Activated CD8-positive, alpha-beta memory T cell treated with anti-CD3 and anti-CD28 coated beads for 24 hours (primary cell): ENCODE measurements at regions not wholly inside any gene's neighbourhood (a gene's known extent, or its start where the extent isn't known, plus 50 kb on each side); places are given as distances from the start of the nearest gene placed in this dataset.

Source experiments
- DNase-seq: peaks from one replicate; pipeline ENCODE4 v3.0.0-alpha.2; 2020

DNA sequence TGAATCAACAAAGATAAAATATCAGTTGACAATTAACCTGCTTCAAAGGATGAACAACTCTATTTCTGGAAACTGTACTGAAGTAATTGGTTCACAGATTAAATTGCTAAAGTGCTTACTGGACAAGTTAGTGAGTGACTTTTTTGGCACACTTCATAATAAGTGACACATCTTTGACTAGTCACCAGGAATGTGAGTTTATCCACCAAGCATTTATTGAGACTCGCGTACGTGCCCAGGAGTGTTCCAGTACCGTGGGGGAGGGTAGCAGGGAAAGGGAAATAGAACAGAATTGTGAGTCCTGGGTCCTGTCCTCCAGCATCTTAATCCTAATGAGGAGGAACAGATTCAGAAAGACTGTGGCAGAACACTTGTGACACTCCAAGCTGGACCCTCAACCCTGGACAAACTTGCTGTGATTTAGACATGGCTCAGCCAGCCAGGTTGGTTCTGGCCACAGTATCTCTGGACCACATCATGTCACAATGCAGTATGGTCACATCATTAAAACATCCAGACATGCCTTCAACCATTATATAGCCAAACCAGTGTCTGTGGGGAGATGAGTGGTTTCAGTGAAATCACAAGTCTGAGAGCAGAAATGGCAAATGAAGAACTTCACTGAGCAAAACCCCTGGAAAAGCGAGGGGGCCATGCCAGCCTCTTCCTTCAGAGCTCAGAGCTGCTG lies 623.1 kb downstream of the BNC2 start:
- DNase-seq = no peak

DNA sequence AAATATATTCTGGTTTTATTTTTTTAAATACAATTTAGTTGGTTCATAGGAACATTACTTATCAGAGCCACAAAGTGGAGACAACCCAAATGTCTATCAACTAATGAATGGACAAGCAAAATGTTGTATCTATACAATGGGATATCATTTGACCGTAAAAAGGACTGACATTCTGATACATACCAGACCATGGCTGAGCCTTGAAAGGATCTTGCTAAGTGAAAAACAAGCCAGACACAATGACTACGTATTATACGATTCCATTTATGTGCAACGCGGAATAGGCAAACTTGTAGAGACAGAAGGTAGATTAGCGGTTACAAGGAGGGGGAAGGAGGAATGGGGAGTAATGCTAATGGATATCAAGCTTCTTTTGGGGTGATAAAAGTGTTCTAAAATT lies 621.6 kb downstream of the BNC2 start:
- DNase-seq = no peak

DNA sequence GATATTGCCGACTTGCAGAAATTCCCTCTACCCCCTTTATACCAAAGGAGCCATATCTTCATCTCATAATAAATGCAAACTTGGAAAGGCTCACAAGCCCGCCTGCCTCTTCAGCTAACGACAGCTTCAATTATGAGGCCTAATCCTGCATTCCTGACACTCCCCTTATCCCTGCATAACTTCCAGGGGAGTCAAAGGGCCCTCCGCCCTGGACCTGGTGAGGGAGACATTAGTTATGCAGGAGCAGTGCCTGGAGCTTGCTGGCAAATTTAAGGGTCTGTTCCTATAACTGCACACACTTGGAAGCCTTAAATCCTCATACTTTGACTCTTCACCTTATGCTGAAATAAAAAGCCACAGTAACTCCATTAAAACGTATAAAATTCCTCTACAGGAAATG lies 617.9 kb downstream of the BNC2 start:
- no peak for DNase-seq

DNA sequence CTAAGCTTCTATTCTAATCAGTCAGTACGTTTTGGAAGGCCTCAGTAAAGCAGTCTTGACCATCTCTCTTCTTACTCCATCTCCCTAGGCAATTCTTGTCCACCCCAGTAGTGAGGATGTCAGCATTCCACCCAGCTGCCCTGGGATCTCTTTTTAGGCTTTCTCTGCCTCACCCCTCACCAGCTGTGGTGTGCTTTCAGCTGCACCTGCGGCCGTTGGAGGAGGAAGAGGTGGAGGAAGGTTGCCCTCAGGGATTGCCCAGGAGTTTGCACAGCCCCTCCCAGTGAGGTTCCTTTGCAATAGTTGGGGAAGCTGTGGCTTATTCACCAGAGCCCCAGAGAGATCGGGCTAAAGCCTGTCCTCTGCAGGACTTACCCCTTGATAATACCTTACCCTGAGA lies 615.8 kb downstream of the BNC2 start:
- no peak for DNase-seq

DNA sequence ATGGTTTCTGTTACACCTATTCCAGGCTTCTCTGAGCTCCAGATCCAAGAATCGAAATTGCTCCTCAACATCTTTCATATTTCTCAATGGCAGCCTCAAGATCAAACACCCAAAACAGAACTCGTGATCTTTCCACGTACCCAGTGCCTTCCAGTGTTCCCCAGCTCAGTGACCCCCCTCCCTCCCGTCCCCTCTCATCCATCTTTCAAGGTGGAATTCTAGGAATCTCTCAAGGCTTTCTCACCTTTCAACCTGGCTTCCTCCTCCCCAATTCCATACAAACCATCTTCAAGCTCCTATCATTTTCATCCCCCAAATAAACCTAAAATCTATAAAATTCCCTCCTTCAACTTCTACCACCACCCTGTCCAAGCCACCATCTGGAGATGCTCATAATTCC lies 615.3 kb downstream of the BNC2 start:
- DNase-seq = no peak

DNA sequence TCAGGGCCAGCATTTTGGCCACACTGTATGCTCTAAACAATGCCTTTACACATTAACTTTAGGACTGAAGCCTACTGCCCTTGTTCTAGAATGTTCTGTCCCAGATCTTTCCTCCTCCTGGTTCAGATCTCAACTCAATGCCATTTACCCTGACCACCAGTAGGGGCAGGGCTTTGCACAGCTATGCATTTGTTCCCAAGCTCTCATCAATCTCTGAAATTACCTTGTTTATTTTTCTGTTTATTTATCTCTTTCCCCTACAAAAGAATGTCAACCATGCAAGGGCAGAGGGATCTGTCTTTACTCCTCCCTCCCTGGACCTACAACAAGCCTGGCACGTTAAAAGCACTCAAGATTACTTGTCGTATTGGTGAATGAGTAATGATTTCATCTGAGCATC lies 612.9 kb downstream of the BNC2 start:
- DNase-seq = no peak

DNA sequence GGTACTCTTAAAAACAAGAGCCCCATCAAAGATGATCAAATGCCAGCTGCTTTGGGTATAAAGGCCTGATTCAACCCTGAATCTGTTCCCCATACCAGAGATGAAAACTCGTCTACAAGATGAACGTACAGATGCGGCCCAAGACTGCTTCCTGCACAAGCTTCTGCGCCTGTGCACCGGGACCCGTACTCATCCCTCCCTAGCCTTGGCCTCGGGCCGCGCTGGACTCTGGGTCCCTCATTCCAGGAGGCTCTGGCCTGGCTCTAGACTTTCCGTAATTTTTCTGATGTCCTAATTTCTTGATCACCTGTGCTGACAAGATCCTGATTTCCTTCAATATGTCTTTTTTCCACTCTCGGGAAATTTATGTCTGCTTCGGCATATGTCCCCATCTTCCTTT lies 612.3 kb downstream of the BNC2 start:
- DNase-seq = no peak

DNA sequence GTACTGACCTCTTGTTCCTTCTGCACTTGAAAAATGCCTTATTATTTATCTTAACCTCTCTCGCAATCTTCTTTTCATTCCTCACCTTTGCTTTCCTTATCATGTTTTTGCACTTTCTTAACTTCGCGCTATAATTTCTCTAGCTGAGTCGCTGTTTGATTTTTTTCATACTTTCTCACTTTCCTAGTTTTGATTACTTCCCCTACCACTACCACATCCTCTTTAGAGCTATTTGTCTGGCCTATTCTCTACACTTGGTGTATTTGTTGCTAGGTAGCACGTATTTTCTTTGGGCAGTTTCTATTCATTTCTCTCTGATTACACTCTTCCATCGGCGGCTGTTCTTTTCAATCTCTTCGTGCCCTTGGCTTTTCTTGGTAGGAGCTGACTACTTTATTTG lies 611.8 kb downstream of the BNC2 start:
- no peak for DNase-seq

DNA sequence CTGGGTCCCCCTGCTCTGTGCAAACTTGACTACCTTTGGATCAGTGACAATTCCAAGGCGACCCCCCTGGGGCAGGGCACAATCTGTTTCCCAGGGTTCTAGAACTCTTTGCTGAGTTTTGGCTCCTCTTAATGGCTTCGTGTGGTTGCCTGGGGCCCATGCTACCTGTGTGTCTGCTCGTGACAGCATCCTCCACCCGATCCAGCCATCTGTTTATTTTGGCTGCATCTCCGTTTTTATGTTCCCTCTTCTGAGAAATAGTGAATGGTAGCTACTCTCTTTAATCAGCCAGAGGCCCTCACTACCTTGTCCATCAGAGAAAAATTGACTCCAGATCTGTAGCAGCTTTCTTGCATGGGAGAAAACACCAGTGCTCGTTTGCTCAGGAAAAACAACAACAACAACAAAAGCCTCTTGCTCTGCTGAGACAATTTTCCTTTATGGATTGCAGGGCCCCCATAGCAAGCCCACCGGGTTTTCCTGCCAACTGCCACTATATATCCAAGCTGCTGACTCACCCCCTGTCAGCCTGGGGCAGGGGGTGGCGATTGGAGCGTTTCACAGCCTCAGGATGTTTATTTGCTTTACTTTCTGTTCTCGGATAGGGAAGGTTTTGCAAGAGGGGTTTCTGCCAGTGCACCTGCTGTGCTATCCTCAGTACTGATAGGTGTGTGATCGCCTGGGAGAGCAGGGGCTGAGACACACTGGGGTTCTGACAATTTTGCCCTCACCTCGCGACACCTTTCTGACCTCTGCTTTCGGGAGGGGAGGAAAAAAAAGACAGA lies 607.8 kb downstream of the BNC2 start:
- DNase-seq = no peak

DNA sequence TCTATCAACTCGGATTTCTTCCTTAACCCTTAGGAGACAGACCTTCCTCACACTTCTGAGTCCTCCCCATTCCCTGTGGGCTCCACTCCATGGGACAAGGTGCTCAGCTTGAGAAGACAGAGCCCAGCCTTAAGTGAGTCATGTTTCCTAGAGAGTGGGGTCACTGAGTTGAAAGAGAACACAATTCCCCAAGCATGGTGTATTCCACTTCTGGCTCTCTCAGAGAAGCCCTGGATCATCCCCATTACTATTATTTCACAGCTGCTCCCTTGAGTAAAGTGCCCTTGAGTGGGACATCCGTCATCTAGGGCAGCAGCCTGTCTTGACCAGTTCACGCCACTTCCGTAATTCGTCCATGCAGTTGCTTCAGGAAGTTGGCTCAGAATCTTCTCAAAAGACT lies 604.8 kb downstream of the BNC2 start:
- DNase-seq = no peak

DNA sequence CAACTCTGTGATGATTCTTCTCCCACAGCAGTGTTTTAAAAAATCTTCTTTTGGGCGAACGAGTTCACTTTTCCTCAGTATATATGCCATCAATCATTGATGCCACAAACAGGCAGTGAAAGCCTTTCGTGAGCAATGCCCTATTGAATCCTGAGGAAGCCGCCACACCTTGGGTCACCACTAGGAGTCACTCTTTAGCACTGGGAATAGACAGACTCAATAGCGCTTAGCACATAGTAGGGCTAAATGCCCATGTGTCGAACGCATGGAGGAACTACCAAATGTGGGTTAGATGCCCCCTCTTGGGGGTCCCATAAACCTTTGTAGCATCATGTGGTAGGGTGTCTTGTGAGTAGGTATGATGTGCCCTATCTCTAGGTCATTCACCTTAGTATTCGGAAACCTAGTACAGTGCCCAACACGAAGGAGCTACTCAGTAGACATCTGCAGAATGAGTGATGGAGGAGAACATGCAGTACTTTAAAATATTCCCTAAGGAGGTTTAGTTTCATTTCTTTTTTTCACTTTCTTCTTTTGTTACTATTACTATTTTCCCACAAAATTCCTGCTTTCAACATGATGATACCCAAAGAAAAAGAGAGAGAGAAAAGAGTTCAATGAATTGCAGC lies 603.7 kb downstream of the BNC2 start:
- no peak for DNase-seq

DNA sequence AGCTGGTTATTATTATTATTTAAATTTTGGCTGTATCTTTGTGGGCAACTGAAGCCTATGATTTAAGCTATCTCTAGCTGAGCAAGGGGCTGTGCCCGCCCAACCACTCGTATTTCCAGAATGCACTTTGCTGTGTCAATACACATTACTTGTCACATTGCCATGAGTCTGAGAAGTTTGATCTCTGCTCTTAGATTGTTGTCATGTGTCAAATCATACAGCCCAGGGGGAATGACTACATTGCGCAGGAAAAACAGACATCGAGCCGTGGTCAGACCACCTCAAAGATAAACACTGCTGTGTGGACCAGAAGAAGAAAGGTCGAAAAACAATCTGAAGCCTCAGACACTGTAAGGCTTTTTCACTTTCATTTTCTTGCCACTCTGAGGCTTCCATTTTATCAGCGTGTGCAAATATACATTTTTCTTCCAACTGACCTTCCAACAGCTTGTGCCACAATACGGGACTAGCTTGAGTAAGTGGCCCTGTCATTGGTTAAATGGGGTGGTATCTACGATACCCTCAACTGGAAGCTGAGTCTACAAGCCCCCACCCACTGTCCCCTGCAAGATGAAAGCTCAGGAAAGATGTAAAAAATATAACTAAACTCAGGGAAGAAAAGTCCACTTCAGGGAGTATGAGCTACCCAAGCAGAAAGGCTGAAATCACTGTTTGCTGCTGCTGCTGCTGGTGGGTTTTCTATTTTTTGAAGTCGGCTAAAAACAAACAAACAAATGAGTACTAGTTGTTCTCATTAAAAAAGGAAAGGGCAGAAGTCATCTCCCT lies 603.0 kb downstream of the BNC2 start:
- DNase-seq = no peak

DNA sequence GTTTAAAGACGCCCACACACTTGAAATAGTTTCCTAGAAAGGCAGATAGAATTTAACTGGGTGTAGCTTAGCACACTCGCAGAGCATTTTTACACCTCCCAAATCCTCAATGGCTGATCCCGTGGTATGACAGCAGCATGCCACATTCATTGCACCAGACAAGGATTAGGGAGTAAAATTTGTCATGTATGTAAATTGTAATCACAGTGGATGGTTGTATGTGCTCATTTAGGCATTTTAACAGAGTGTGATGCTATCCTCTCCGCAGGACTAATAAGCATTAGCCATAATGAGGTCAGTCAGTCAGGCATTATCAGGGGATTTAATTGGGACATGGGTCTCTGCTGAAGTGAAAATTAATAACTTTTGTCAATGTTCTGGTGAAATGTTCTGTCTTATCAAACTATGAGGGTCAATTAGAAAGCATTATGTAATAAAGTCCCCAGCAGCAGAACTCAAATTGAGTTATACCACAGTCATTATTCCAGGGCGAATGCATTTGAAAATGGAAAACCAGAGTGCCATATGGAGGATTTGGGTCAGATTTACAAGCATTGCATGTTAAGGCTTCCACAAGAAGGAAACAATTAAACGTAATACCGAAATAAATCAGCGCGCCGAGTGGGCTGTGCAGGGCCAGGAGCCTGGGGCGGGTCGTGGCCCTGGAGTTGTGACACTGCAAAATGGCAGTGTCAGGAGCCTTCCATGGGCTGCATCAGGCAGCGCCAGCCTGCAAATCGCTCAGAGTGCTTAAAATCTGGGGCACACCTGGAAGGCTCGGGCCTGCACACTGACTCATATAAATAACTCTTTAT lies 602.2 kb downstream of the BNC2 start:
- DNase-seq = no peak

DNA sequence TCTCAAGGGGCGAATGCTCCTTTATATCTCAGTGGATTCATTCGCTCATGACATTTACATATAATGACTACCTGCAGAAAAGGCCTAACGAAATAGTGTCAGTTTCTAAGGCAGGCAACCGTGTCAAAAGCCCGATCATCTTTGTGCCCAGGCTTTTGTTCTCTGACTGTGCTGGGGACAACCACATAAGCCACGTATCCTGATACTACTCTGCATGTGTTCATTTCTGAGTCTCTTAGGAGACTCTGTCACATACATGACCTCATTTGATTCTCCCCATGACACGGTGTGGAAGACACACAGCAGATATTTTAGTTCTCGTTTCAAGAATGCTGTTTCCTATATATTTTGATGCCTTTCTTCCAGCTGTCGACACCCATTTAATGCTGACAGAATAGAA lies 598.5 kb downstream of the BNC2 start:
- DNase-seq = no peak

DNA sequence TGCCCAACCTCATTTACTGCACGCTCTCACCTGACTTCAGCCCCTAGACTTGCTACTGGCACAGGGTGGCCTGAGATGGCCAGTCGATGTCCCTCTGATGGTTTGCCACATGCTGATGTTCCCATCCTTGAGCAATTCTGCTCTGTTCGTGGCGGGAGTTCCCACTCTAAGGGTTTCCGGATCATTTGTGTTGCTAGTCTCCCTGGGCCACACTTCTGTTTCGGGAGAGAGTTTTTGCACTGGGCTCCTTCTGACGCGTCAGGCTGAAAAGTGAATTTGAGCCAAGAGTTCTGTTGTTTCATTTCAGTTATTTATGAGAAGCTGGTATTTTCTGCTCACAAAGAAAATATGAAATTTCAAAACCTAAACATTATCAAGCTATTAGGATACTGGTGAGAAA lies 597.7 kb downstream of the BNC2 start:
- no peak for DNase-seq

DNA sequence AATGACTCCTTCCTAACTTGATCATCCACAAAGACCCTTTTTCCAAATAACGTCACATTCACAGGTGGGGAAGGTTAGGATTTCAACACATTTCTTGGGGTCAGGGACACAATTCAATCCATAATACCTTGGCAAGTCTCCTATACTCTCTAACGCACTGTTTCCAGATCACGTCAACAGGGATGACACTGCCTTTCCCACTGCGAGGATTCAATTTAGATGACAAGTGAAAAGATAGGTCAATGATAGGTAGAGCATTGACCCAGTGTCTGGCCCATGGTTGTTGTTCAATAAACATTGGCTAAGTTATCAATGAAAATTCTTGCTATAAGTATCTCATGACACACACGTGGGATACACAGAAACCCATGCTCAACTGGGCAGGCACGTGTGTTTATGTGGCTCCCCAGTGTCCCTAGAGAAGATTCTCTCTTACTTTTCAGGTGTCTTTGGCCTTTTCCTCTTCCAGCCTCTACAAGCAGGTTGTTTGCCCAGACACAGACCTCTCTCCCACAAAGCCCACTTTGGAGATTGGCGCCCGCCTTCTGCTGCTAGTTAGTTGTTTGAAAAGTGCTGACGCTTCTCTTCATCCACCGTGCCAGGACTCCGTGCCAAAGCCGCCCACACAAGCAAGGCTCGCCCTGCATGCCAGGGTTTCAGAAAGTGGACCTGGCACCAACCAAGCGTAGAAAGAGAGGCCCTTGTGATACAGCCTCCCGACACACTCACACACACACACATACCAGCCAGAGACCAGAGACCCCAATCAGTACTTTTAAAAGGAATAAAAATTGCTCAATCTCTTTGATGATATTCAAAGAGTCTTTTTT lies 594.5 kb downstream of the BNC2 start:
- no peak for DNase-seq

DNA sequence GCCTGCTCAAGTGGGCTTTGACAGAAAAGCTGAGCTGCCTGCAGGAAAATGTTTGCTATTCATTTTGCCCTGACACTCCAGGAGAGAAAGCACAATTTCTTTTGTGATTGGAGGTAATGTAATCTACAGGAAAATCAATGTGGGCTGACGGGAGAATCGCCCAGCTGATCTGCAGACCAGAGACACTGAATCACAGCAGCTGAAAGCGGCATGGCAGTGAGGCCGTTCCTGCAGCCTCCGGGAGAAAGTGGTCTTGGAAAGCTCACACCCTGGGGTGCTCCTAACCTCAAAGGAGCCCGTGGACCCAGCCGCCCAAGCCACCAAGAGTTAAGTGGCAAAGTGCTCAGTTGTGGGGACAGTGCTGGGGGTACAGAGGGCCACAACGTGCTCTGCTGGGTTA lies 593.6 kb downstream of the BNC2 start:
- DNase-seq = no peak

DNA sequence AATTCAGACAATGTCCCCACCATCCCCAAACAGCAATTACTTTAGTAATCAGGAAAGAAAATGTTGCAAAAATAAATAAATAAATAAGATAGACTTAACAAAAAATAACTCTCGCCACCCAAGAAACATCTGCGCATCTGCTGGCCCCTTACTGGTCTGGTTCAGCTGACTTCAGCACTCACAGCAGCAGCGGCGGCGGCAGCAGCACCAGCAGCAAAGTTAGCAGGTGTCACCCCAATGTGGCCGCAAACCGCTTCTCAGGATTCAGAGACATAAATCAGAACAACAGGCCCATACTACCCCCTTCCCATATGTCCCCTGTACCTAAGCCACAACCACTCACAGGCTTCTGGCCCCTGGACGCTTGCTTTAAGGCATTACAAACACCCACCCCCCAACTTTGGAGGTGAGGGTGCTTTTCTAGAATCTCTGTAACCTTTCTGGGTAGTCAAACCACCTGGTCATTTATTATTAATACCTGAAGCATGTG lies 593.0 kb downstream of the BNC2 start:
- DNase-seq = no peak

DNA sequence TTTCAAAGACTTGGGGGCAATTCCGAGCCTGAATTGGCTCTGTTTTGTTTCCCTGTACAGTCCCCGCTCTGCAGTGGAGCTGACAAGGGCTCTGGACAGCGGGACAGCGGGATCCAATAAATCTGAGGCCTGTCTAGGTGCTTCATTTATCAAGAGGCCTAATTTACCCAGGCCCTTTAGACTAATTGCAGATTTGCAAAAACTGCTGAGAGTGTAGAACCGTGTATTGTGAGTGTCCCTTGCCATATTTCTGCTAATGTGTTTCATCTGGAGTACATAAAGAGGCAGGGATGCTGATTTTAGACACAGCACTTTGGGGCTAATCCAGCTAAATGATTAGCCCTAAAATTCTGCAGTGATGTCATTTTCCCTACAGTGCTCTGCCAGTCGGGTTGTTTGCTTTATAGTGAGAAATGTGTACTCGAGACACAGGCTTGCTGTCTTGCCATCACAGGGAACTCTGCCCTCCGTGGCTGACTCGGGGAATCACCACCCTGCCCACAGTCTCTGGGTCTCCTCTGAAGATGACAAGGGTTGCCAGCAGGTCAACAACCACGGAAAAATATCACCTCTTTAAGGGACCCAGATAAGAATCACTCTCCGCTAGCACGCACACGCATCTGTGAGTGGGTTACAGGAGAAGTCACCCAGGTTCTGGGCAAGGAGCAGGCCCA lies 592.0 kb downstream of the BNC2 start:
- no peak for DNase-seq

DNA sequence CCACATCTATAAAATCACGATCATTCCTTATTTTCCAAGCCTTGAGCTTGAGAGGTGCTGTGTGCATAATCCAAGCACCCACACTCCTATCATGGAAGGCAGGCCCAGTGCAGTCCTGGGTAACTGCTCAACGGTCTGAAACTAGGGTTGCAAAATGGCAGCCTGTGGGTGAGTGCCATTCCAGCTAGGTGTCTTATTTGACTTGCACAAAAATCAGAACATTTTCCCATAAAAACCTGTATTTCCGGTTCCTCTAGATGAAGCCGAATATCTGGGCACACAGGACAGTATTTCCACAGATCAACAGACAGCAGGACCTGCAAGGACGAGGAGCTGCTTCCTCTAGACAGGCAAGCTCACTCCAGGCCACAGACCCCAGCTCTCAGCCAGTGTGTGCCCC lies 588.8 kb downstream of the BNC2 start:
- no peak for DNase-seq

DNA sequence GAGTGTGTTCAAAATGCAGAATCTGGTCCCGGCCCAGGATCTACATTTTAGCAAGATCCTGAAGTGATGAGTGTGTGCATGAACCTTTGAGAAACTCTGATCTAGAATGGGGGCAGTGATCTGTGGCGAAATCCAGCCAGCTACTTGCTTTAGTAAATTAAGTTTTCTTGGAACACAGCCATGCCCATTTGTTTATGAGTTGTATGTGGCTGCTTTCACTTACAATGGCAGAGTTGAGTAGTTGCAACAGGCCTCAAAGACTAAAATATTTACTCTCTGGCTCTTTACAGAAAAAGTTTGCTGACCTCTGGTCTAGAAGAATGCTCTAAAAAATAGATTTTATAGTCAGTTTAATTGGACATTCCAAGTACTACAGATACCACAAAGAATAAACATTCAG lies 588.3 kb downstream of the BNC2 start:
- DNase-seq = no peak
